Smooth muscle cell (in vitro differentiated cells): ENCODE measurements at regions not wholly inside any gene's neighbourhood (a gene's known extent, or its start where the extent isn't known, plus 50 kb on each side); places are given as distances from the start of the nearest gene placed in this dataset.
A peak's percentile ranks its signal among the peaks of the same experiment; 100 is the strongest.

Experiments
- DNase-seq: peaks from one replicate; lab custom pipeline; 2025; ENCODE audit not compliant: unreplicated experiment; lab: John Stamatoyannopoulos, UW
- H2AFZ ChIP-seq: fragments of 200-600 bp; sonication (generic); 2 replicates; pipeline ENCODE4 v1.6.0; 2016; ENCODE audit warnings: antibody characterized with exemption, low read depth, mild to moderate bottlenecking
- H3F3A ChIP-seq: fragments of 200-600 bp; sonication (generic); 2 replicates; pipeline ENCODE4 v1.6.0; 2017; ENCODE audit warnings: antibody characterized with exemption, low read depth
- H3K27ac ChIP-seq: fragments of 200-600 bp; sonication (generic); 2 replicates; pipeline ENCODE4 v1.5.1; 2016; ENCODE audit warnings: low read depth, mild to moderate bottlenecking
- H3K27me3 ChIP-seq: fragments of 200-600 bp; sonication (generic); 2 replicates; pipeline ENCODE4 v1.6.1; 2016; ENCODE audit warnings: low read depth, mild to moderate bottlenecking
- H3K36me3 ChIP-seq: fragments of 200-600 bp; sonication (generic); 2 replicates; pipeline ENCODE4 v1.5.1; 2016; ENCODE audit warnings: low read depth
- H3K4me1 ChIP-seq: fragments of 200-600 bp; sonication (generic); 2 replicates; pipeline ENCODE4 v1.5.1; 2016; ENCODE audit warnings: low read depth
- H3K4me2 ChIP-seq: fragments of 200-600 bp; sonication (generic); 2 replicates; pipeline ENCODE4 v1.6.0; 2016; ENCODE audit warnings: mild to moderate bottlenecking
- H3K4me3 ChIP-seq: fragments of 200-600 bp; sonication (generic); 2 replicates; pipeline ENCODE4 v1.5.1; 2016; ENCODE audit warnings: mild to moderate bottlenecking
- H3K79me2 ChIP-seq: fragments of 200-600 bp; sonication (generic); 2 replicates; pipeline ENCODE4 v1.6.0; 2016; ENCODE audit warnings: low read depth, mild to moderate bottlenecking
- H3K9ac ChIP-seq: fragments of 200-600 bp; sonication (generic); 2 replicates; pipeline ENCODE4 v1.6.0; 2016; ENCODE audit warnings: low read depth
- H3K9me3 ChIP-seq: fragments of 200-600 bp; sonication (generic); replicated peaks from 2 replicates; pipeline ENCODE4 v1.5.1; 2016; ENCODE audit warnings: low read depth
- H4K20me1 ChIP-seq: fragments of 200-600 bp; sonication (generic); 2 replicates; pipeline ENCODE4 v1.6.0; 2016; ENCODE audit warnings: low read depth
- CTCF ChIP-seq: fragments of 200-600 bp; sonication (generic); IDR thresholded peaks from 2 replicates; pipeline ENCODE4 v1.5.1; 2017; ENCODE audit warnings: borderline replicate concordance, mild to moderate bottlenecking, antibody characterized with exemption; ENCODE audit not compliant: insufficient read depth, poor library complexity, severe bottlenecking
- WGBS: methylation state at CpG from one replicate; pipeline ENCODE4 v1.1.7; 2016; ENCODE audit warnings: low lambda C conversion rate; 5-methylcytosine and 5-hydroxymethylcytosine counted together

- Histone ChIP-seq H3K4me3 (no peak overlapping the region), H3K9me3 (no peaks in the 10 kb centered on the region), H4K20me1 (no peaks in the 10 kb centered on the region), H3F3A (no peaks in the 10 kb centered on the region), H3K9ac (no peak overlapping the region), H3K27me3 (no peaks in the 10 kb centered on the region), H3K4me1 (no peaks in the 10 kb centered on the region), H2AFZ (peak overlapping the region; percentile 52), H3K4me2 (no peak overlapping the region), H3K36me3 (no peaks in the 10 kb centered on the region), H3K79me2 (no peaks in the 10 kb centered on the region), H3K27ac (no peak overlapping the region)
- 80% methylated on average over 3 of the region's 3 CpGs for WGBS
- TF ChIP-seq CTCF: no peak
- no peak for DNase-seq
These were observed 122.4 kb upstream of the NMUR2 start for GRCh38 chr5:152527358-152528052.

DNA sequence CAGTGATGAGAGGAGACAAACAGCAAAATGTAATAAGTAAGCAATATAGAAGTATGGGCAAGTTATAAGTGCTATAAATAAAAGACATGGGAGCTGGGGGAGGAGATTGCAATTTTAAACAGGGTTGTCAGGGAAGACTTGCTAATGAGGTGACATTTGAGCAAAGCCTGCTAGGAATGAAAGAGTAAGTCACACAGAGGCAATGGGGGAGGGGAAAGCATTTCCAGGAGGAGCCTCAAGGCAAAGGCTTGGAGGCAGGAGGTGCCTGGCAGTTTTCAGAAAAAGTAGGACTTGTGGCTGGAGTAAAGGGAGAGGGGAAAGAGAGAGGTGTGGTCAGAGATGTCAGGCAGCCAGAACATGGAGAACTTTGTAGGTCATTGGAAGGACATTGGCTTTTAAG lies 124.4 kb upstream of the NMUR2 start:
- no peak overlapping the region for H3K9ac ChIP-seq
- no peaks in the 10 kb centered on the region for H3K9me3 ChIP-seq
- no peak overlapping the region for H3K4me3 ChIP-seq
- TF ChIP-seq CTCF: no peak
- no peaks in the 10 kb centered on the region for H3K27me3 ChIP-seq
- no peaks in the 10 kb centered on the region for H4K20me1 ChIP-seq
- H3K79me2 ChIP-seq: no peaks in the 10 kb centered on the region
- no peaks in the 10 kb centered on the region for H3K4me1 ChIP-seq
- no peaks in the 10 kb centered on the region for H3F3A ChIP-seq
- no peak for DNase-seq
- H3K4me2 ChIP-seq: no peak overlapping the region
- no peak overlapping the region for H3K27ac ChIP-seq
- no peaks in the 10 kb centered on the region for H3K36me3 ChIP-seq
- H2AFZ ChIP-seq: no peak overlapping the region

DNA sequence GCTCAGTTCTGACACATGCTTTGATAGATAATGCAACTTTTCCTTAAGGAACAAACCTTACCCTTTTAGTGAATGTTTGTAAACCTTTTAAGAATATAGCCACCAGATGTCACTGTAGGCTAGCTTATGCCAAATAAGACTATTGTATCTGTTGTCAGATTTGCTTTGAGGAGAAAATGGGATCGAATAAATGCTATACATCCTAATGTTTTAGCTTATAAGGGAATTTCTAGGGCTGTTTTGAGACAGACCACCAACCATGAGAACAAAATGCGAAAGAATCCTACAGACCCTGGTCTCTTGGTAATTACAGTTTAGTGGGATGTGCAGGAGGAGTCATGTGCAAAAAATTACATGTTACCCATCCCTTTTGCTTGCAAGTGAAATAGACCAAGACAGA lies 127.6 kb upstream of the NMUR2 start:
- 35% methylated on average over 2 of the region's 2 CpGs for WGBS
- no peak overlapping the region for H3K9ac ChIP-seq
- no peak overlapping the region for H3K4me2 ChIP-seq
- H4K20me1 ChIP-seq: no peaks in the 10 kb centered on the region
- peak; percentile 68 for TF ChIP-seq CTCF
- no peaks in the 10 kb centered on the region for H3K9me3 ChIP-seq
- H3K4me3 ChIP-seq: no peak overlapping the region
- H2AFZ ChIP-seq: no peak overlapping the region
- no peaks in the 10 kb centered on the region for H3F3A ChIP-seq
- H3K27me3 ChIP-seq: no peaks in the 10 kb centered on the region
- H3K27ac ChIP-seq: no peak overlapping the region
- H3K79me2 ChIP-seq: no peaks in the 10 kb centered on the region
- H3K36me3 ChIP-seq: no peaks in the 10 kb centered on the region
- H3K4me1 ChIP-seq: no peaks in the 10 kb centered on the region
- DNase-seq: no peak

DNA sequence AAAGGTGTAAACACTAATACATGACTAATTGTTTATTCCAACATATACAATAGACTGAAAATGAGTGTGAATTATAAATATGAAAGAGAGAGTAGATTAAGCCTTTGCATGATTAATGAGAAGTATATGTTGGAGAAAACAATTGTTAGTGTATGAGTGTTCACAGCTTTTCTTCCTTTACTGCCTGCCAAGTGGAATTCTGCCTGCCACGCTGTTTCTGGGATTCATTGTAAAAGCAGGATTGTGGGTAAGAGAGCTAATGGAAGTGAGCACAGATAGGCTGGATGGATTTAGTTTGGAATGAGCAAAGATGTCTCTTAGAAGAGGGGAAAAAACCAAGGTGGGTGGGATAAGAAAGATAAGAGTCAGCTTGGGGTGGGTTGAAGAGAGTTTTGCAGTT lies 129.6 kb upstream of the NMUR2 start:
- H3F3A ChIP-seq: no peaks in the 10 kb centered on the region
- no peaks in the 10 kb centered on the region for H3K36me3 ChIP-seq
- H4K20me1 ChIP-seq: no peaks in the 10 kb centered on the region
- no peaks in the 10 kb centered on the region for H3K79me2 ChIP-seq
- no peak overlapping the region for H3K27ac ChIP-seq
- no peak overlapping the region for H2AFZ ChIP-seq
- H3K4me2 ChIP-seq: no peak overlapping the region
- H3K27me3 ChIP-seq: no peaks in the 10 kb centered on the region
- no peak for DNase-seq
- 73% methylated on average over 1 of the region's 1 CpG for WGBS
- H3K4me1 ChIP-seq: no peaks in the 10 kb centered on the region
- no peak overlapping the region for H3K9ac ChIP-seq
- TF ChIP-seq CTCF: no peak
- H3K4me3 ChIP-seq: no peak overlapping the region
- H3K9me3 ChIP-seq: no peaks in the 10 kb centered on the region
